B cell (primary cell): ENCODE measurements at regions not wholly inside any gene's neighbourhood (a gene's known extent, or its start where the extent isn't known, plus 50 kb on each side); places are given as distances from the start of the nearest gene placed in this dataset.

Experiments
- CTCF ChIP-seq: fragments of 200-600 bp; IDR thresholded peaks from one replicate; pipeline ENCODE4 v1.8.0; 2022; ENCODE audit warnings: antibody characterized with exemption, mild to moderate bottlenecking
- EZH2 ChIP-seq: IDR thresholded peaks from 2 replicates; pipeline ENCODE4 v1.6.1; 2012; ENCODE audit warnings: borderline replicate concordance, low read depth, mild to moderate bottlenecking, moderate library complexity, low read length; ENCODE audit not compliant: insufficient read depth, poor library complexity, severe bottlenecking

GRCh38 chr20:16145919-16146318, 427.3 kb downstream of the KIF16B start:
- TF ChIP-seq CTCF (no peak), EZH2 (no peak)
